Fibroblast of villous mesenchyme (primary cell): ENCODE measurements at regions not wholly inside any gene's neighbourhood (a gene's known extent, or its start where the extent isn't known, plus 50 kb on each side); places are given as distances from the start of the nearest gene placed in this dataset.
"Not testable (repeated sequence)": the region's sequence is repeated elsewhere in the genome, so short reads cannot be mapped to it uniquely, and the experiment has no call there.

Source experiments
- DNase-seq: peaks from one replicate; pipeline ENCODE4 v3.0.0-alpha.2; 2010; ENCODE audit warnings: low read depth
- H3K4me3 ChIP-seq: 2 replicates; pipeline ENCODE4 v1.5.1; 2011; ENCODE audit warnings: low read depth, mild to moderate bottlenecking, low read length
- CTCF ChIP-seq: IDR thresholded peaks from 2 replicates; pipeline ENCODE4 v1.5.1; 2012; ENCODE audit warnings: low read depth, mild to moderate bottlenecking, low read length; ENCODE audit not compliant: insufficient read depth

DNA sequence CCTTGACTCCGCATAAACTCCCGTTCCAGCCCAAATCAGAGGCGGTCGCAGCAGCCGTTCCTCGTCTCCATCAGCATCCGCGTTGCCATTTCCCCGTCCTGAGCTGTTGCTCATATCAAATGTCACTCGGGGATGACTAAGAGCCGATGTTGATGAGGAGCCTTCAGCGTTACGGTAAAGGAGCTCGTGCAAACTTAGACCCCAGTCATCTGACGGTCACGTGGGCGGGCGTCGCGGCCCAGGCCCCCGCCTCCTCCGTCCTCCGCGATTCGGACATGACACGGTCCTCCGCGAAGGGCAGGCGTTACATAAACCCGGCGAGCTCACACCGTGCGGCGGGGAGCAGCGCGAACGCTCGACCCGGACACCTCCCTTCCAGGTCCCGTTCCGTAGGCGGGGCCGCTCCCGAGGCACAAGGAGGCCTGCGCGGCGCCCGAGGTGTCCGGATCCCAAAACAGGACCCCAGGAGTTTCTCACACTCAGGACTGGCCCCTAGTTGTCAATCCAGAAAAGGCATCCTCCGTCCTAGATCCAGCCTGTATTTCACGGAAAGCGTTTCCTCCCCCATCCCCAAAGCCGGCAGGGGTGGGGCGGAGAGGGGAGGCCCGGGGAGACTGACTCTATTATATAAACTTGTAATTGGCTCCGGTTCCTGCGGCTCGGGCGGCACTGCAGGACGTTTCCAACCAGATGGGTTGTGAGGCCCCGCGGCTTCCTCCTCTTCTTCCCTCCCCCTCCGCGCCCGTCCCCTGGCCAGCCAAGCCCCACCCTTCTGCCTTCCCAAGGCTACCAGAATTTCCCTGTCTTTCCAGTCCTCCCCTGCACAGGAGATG lies 100.0 kb upstream of the IGF1R start:
- H3K4me3 ChIP-seq: peak overlapping the region; percentile 62
- DNase-seq: peak; percentile 34
- no peak for TF ChIP-seq CTCF

- TF ChIP-seq CTCF: no peak
- peak overlapping the region; percentile 62 for H3K4me3 ChIP-seq
- DNase-seq: no peak
These were observed 99.3 kb upstream of the IGF1R start for GRCh38 chr15:98549003-98549402.

GRCh38 chr15:98549741-98550140 lies 98.6 kb upstream of the IGF1R start:
- no peak for TF ChIP-seq CTCF

DNA sequence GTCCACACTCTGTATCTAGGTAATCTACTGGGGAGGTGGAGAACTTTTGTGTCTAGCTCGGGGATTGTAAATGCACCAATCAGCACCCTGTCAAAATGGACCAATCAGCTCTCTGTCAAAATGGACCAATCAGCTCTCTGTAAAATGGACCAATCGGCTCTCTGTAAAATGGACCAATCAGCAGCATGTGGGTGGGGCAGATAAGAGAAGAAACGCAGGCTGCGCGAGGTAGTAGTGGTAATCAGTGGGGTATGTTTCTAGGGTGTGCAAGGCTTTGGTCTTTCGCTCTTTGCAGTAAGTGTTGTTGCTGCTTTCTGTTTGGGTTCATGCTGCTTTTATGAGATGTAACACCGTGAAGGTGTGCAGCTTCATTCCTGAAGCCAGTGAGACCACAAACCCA lies 98.0 kb upstream of the IGF1R start:
- not testable (repeated sequence) for H3K4me3 ChIP-seq, DNase-seq

More at GRCh38 chr15:98549741-98550140, 98.6 kb upstream of the IGF1R start:
- DNase-seq: no peak
- no peak overlapping the region for H3K4me3 ChIP-seq

DNA sequence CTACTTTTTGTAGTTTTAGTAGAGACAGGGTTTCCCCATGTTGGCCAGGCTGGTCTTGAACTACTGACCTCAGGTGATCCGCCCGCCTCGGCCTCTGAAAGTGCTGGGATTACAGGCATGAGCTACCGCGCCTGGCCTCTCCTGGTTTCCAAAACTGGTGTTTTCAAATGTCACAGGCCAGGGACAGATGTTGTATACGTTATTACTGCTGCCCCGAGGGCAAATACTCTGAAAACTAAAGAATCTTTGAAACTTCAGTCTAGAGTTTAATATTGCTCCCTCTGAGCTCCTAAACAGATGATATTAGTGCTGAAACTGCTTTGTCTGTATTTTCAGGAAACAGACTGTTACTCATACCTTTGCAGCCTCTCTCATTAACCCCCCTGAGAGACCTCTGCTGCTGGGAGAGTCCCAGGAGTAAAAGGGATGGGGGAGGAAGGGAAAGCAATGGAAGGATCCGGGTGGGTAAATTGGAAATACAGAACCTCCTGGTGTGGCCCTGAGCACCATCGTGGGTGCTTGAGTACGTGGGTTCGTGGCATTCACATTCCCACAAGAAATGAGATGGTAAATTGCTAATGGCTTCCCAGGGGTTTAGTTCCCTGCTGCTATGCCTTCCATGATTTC lies 96.3 kb upstream of the IGF1R start:
- no peak for TF ChIP-seq CTCF
- H3K4me3 ChIP-seq: no peak overlapping the region
- no peak for DNase-seq

DNA sequence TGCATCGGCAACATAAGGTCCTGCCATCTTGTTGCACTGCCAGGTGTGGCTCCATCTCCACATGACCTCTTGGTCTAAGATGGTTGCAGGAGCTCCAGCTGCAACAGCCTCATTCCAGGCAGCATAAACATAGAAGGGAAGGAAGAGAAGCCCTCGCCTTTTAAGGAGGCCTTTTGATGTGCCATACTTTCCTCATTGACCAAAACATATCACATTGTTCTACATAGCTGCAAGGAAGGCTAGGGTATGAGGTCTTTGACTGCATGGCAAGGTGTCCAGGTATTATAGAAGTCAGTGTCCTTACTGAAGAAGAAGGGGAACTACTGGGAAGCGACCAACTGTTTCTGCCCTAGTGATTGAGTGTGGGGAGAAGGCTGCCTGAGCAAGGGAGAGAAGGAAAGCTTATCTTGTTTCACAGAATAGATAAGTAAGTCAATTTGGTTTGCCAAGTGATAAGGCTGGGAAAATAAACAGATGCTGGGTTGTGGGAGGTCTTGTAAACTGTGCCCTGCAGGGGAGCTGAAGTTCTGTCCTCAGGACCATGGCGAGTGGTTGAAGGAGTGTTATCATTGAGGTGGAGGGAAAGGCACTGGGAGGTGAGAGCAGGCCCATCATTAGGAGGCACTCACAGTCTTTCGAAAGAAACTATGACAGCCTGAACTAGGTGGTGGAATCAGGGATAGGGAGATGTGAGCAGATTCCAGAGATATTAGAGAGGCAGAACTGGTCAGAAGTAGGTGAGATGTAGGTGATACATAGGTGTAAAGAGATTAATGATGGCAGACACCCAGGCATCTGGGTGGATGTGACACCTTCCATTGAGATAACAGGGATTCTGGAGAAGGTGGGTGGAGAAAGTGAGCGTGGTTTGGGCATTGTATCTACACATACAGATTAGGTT lies 93.8 kb upstream of the IGF1R start:
- H3K4me3 ChIP-seq: no peak overlapping the region
- no peak for TF ChIP-seq CTCF
- DNase-seq: no peak

- TF ChIP-seq CTCF: no peak
- H3K4me3 ChIP-seq: no peak overlapping the region
- DNase-seq: no peak
These were observed 93.2 kb upstream of the IGF1R start for GRCh38 chr15:98555173-98555515.
